Superior temporal gyrus (tissue), 1 donor: ENCODE measurements at regions not wholly inside any gene's neighbourhood (a gene's known extent, or its start where the extent isn't known, plus 50 kb on each side); places are given as distances from the start of the nearest gene placed in this dataset.
"Not testable (repeated sequence)": the region's sequence is repeated elsewhere in the genome, so short reads cannot be mapped to it uniquely, and the experiment has no call there.

Experiments used
- DNase-seq: peaks from one replicate; pipeline ENCODE4 v3.0.0-alpha.2; 2016; ENCODE audit errors: extremely low spot score

DNA sequence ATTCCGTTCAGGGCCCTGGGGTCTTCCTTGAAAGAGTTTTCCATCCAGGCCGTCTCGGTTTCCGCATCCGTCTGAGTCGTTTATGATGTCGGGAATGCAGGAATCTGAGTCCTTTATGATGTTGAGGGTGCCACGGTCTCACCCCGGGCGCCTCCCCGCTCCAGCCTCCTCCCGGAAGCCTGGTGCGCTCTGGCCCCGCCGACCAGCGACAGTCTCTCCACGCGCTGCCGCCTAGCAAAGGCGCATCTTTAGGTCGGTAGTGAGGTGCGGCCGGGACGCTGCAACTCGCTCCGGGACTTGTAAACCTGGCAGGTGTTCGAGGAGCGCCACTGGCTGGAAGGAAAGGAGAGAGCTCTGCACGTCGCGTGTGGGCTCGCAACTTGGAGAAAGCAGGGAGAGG lies 132.6 kb downstream of the FAM72C start:
- DNase-seq, result not testable (repeated sequence)

DNA sequence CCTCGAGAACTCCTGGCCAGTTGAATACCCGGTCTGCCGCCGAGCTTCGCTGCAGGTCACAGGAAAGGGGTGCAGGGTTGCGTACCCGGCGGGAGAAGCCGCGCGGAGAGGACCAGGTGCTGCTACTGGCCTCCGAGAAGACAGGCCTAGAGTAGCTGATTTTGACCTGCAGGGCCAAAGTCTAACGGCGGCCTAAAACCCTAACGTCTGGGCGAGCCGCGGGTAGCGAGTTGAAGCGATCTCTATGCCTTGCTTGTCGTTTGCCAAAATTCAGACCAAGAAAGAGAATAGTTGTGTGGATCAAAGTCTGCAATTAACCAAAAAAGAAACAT lies 133.2 kb downstream of the FAM72C start:
- DNase-seq, result not testable (repeated sequence)

DNA sequence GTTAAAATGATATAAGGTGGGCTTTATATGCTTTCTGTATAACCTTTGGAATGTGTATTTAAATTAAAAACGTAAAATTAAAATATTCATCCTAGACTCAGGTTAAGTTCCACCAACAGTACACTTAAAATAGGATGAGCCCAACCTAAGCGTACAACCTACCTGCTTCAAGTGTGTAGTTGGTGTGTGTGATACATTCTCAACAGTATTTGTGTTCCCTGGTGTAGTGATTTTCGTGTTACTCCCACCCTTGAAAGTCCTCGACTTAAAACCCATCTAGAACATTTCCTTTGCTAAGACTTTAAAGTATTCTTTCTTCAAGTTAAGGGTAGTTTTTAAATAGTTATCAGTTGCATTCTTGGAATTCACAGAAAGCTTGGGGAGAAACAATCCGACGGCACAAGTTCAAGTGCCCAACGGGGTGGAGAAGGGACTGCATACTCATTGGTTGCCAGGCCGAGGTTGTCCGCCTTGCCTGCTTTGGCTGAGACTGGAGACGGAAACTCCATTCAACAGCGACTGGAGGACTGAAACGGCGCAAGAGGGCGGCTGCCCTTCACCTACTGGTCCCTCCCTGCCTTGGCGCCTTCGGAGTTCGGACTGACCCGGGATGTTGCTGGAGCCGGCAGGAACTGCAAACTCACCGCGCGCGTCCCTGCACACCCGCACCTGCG lies 133.7 kb downstream of the FAM72C start:
- DNase-seq, result not testable (repeated sequence)

DNA sequence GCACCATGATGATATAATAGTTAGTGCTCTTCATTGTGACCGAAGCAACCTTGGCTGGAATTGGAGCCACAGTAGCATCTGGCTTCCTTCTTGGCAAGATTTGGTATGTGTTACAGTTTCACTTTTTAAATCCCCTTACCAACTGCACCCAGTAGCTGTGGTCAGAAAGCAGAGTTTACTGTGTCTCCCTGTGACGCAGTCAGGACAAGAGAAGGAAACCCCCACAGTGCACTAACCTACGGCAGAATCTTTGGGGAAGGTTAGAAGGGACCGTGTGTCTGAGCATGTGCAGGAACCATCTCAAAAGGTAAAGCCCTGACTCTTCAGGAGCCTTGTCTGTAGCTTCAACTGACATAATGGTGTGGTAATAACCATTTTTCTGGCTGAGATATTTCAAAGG lies 138.4 kb downstream of the FAM72C start:
- DNase-seq, result not testable (repeated sequence)

DNA sequence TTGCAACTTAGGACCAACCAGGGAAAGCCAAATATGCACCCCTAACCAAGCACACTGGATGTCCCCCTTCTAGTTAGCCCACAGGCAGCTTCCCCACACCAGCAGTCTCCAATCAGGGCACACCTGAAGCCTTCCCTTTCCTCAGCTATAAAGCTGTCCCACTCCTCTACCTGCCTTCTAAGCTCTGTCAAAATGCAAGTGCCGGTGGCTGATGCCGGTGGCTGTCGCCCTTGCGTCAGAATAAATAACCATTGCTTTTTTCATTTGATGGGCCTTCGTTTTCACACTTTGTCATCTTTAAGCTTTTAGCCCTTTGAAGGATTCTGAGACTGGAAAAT lies 139.4 kb downstream of the FAM72C start:
- DNase-seq, result not testable (repeated sequence)

DNA sequence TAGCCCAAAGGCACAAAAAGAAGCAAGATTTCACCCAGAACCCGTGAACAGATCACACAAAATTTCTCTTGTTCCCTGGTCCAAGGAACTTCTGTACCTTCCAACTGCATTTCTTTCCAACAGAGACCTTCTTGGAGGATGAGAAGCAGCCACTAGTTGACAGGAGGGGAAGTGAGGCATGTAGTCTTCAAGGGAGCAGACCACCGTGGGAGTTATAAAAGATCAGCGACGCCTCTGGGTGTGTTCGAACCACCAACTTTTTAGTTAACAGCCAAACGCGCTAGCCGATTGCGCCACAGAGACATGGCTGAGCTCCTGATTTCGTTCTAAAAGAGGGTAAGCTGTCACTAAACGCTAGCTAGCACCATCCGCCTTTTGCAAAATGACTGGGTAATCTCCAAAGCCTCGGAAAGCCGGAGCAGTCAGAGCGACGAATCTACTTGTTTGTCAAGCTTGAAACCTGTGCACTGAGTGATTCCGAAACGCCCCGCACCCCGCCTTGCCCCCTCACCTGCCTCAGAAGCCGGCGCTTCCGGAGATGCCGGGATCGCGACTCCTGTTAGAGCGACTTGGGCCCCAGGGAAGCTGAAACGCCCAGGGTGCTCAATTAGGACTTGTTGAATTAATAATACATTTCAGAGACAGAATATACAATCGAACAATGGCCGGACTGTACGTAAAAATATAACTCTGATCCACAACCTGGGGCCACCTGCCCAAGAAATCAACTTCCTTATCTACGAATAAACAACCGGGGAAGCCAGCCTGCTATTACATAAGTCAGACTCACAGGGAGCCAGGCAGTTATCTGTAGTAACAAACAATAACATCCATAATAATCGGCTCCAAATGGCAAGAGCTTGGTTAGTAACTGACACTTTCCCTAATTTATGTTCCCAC lies 140.1 kb downstream of the FAM72C start:
- DNase-seq, result not testable (repeated sequence)

DNA sequence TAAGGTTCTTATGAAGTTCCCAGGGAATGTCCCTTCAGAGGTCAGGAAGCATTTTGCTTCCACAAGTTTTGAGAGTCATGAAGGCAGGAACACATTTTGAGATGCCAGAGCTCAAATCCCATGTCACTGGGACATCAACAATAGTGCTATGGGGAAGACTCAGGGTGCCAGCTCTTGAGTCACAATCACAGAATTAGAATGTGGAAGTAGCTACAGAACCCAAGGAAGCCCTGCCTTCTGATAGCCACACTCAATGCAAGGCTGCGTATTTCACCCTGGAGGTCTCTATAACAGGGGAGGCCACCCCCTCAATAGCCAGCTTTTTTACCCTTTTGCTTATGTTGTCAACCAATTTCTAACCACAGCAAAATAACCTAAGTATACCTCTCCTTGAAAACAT lies 145.6 kb downstream of the FAM72C start:
- DNase-seq, result not testable (repeated sequence)

DNA sequence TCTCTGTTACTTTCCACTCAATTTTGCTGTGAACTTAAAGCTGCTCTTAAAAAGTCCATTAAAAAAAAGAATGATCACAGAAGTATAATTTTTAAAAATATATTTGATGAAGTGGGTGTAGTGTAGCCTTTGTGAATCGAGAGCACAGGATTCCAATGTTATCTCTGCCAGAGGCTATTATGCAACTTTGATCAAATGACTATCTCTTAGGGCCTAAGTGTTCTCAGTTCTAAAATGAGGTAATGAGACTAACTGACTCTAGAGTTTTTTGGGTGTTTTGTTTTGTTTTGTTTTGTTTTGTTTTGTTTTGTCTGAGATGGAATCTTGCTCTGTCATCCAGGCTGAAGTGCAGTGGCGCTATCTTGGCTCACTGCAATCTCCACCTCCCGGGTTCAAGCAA lies 147.5 kb downstream of the FAM72C start:
- not testable (repeated sequence) for DNase-seq

DNA sequence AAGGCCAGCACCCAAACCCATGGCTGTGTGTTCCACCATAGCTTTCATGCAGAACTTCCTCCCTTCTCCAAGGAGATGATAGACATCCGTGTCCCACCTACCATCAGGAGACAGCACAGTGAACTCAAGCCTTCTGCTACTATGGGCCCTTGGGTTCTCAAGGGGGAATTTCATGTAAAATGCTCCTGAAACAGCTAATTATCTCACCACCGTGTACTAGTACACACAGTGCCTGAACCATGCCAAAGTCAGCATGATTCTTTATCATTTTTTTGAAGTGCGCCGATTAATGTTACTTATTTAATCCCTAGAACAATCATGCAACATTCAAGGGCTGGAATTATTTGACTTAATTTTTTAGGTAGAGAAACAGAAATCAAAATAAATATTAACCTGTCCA lies 151.7 kb downstream of the FAM72C start:
- not testable (repeated sequence) for DNase-seq

DNA sequence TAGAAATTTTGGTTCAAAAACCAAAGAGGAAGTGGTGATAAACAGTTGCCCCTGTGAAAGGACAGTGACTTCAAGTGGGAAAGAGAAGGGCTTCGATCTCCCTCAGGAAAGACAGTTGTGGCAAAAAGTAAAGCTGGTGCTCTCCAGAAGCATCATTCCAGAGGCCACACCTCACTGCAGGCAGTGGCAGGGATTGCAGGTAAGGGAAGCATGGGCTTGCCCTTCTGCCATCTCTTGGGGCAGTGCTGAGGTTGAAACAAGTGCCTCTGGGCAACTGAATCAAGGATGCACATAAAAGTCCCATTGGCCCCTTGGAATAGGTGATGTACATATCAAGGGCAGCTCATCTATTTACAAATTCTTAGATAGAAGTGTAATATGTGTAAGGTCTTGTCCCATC lies 155.4 kb downstream of the FAM72C start:
- DNase-seq, result not testable (repeated sequence)

DNA sequence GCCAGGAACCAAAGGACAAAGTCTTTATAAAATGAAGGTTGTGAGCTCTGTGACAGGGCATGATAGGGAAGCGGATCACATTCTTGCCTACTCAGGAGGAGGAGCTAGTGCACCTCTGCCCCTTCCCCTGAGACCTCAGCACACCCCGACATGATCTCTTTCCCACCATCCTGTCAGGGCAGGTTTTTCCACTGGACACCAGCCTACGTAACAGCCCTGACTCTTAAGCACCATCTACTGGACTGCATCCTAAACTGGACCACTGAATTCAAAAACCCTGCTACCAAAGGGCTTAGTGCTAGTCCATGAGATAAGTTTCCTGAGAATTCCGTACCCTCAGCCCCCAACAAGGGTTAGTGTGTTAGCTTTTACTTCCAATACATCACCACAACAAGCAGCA lies 166.4 kb downstream of the FAM72C start:
- DNase-seq, result not testable (repeated sequence)

DNA sequence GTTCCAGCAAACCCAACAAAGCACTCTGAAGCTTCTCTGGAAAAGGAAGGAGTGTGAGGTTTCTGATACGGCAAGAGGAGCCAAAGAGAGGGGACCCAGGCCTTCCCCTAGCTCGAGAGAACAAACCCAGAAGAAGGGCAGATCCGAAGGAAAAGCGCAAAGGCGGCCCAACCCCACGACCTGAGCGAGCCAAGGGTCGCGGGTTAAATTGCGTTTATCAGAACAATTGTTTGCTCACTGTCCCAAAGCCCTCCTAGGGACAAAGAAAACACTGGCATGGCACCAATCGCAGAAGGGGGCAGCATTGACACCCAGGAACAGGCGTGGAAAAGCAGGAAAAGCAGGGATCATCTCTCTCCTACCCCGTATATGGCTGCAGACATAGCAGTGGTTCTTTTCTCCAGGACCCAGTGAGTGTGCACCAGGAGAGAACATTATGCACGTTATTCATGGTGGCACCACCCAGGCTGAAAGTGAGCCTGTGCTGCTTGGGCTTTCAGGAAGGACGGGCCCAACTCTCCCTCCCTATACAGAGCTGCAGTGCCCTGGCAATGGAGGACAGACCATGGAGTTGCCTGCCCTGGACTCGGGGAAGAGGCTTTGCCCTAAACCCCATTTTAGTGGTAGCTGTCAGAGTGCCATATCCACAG lies 167.0 kb downstream of the FAM72C start:
- not testable (repeated sequence) for DNase-seq

DNA sequence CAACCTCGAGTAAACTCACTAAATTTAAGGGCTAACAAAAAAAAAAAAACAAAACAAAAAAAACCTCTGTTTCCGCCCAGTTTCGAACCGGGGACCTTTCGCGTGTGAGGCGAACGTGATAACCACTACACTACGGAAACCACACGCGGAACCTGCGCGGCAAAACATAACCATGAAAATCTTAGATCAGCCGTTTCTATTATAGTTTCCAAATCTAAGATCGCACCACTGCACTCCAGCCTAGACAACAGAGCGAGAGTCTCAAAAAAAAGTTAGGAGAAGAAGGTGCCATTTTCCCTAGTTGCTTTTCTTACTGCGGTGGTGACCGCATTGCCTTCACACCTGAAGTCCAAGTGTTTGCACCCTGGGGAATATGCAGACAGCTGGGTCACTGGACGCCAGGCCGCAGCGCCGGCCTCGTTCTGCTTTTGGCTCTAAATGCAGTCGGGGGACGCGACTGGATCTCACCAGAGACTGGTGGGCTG lies 167.8 kb downstream of the FAM72C start:
- peak; percentile 11 for DNase-seq

DNA sequence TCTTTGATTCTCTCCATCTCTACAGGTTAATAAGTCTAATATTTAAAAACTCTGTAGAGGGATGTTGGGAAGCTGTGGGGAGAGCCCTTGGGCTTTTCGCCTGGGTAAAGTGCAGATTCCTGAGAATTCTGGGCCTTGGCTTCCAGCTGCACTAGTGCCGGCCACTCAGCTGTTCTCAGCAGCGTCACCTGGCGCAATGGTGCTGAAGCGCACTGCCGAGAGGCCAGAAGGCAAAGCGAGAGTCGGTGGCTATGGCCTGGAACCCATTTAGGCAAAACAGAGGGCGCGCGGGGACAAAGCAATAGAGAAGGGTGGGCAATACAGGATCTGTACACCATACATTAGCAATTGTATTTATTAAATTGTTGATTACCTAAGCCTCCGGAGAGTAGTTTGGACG lies 168.7 kb downstream of the FAM72C start:
- DNase-seq, result not testable (repeated sequence)

DNA sequence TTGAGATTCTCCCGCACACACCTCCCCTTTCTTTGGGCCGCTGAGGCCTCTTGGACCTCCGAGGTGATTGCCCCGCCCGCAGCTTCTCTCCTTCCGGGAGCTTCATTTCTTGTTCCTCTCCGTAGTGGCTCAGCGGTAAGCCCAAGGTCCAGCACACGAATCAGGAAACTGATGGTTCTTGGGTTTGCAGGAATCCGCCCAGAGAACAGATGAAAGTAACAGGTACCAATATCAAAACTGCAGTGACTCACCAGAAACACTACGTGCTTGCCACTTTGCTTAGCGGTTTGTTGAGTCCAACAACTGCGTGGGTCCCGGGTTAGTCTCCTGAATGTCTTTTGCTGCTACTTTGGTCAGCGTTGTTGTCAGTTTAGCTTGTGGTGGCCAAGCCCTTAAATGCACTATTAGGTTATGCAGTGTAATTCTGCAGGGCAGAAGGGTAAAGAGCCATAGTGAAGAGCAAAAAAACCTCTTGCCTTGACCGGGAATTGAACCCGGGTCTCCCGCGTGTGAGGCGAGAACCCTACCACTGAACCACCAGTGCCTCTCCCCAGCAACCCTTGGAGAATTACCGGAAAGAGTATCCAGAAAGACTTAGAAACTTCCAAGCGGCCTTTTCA lies 172.1 kb downstream of the FAM72C start:
- not testable (repeated sequence) for DNase-seq

DNA sequence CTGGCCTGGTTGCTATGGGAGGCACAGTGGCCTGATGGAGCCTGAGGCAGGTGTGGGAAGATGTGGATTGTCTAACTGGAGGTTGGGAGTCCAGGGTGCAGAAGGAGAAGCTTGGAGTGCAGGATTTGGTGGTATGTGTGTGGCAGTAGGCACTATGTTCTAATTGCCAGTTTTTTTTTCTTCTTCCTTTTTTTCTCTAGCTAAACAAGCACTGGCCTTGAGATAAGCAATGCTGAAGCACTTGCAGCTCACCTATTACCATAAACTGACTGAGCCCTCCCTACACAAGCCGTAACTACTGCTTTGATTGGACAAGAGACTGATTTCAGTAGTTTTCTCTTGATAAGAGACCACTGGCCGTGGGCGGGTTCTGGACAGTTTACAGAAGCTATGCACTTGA lies 175.4 kb downstream of the FAM72C start:
- not testable (repeated sequence) for DNase-seq

DNA sequence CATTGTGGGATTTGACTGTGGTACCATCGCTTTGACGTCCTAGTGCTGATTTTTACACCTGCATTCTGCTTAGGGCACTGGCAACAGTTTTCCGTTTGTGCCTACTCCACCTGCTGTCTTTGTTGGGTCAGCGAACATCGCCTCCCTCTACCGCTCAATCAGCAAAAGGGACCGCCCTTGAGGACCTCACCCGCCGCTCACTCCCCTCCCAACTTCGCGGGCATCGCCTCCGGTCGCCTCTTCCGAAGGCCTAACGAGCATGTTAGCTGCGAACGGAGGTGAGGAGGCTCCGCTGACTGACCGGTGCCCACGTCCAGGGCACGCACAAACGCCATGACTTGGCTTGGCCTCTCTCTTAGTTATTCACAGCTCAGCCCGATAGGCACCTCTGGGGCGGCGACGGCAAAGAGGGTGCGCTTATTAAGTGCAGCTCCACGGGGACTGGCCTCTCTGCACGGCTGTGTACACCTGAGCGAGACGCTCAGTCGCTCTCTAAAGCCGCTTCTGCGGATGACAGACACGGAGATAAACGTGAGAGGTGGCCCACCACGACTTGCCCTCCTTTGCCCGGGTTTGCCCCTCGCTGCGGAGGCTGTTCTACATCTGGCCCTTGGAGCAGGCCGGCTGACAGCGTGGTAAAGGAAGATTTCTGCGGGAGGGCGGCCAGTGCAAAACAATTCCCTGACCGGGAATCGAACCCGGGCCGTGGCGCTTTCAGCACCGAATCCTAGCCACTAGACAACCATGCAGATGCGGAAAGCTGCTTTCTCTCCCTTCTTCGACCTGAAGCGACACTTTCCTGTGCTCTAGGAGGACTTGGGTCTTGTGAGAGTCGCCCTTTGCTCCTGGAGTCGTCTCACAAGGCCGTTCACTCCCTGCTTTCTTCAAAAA lies 179.5 kb downstream of the FAM72C start:
- DNase-seq, result not testable (repeated sequence)

DNA sequence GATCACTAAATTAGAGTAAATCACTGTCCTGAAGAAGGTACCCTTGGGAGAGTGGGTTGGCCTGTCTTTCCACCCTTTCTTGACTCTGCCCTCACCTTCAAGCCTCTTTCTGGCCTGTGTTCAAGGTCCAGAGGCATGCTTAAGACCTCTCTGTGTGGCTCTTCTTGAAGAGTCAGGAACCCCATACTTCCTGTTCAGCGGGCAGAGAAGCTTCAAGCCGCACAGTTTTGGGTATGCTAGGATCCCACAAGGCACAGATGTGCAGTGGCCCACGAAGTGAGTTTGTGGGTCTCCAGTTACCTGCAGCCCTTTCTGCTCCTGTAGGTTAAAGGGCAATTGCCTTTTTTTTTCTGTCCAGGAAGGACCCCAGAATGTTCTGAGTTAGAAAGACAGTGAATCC lies 185.4 kb downstream of the FAM72C start:
- not testable (repeated sequence) for DNase-seq

DNA sequence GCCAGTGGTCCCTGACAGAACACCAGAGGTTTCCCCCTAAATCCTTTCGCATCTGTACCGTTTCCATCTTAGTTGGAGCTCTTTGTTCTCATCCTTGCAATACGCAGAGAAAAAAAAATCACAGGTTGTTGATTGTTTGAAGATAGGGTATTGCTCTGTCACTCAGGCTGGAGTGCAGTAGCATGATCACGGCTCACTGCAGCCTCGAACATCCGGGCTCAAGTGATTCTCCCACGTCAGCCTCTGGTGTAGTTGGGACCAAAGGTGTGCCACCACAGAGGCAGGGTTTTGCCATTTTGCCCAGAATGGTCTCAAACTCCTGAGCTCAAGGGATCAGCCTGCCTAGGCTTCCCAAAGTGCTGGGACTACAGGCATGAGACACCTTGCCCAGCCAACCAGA lies 185.9 kb downstream of the FAM72C start:
- not testable (repeated sequence) for DNase-seq

DNA sequence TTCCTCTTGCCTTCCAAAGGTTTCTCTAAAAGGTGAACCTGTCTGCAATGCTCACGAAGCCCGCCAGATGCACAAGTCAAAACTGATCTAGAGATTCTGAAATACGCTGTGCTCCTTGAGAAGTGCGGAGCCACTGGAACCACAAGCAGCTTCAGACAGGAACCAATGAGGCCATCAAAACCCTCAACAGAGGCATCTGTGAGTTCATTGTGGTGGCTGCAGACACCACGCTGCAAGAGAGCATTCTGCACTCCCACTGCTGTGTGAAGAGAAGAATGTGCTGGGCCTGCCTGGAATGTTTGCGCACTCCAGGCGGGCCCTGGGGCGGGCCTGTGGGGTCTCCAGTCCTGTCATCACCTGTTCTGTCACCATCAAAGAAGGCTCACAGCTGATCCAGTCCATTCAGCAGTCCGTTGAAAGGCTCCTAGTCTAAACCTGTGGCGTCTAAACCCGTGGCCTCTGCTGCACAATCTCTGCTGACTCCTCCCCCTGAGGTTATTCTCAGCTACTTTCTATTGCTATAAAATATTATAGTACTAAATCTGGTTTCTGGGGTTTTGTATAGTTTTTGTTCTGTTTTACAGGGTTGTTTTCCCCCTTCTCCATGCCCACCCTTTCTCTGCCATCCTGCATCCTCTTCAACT lies 187.4 kb downstream of the FAM72C start:
- DNase-seq, result not testable (repeated sequence)
